ENCODE measurements at regions not wholly inside any gene's neighbourhood (a gene's known extent, or its start where the extent isn't known, plus 50 kb on each side); places are given as distances from the start of the nearest gene placed in this dataset.

DNA sequence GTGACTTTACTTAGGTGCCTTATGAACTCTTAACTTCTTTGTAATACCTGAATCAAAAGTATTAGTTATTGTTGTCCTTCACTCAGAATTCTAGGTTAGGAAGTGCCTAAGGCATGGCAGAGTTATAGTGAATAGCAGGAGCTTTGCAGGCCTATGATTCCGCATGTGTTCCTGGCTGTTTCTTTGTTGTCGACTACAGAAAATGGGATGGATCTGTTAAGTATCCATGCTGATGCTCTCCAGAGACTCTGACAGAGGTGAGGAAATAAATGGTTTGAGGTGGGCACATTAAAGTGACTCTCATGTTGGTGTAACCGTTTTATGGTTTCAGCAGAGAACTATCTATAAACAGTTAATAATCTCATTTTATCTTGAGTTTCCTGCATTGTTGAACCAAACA is 1601.3 kb downstream of the PCDH7 start:
- Histone ChIP-seq H2BK20ac (ENCODE audit: low read depth, low read length, poor library complexity, severe bottlenecking) (no peak overlapping the region), H2AK5ac (ENCODE audit: insufficient read length, low read length) (no peak overlapping the region), H3K79me2 (ENCODE audit: insufficient read depth, low read length) (no peaks in the 10 kb centered on the region), H2BK12ac (ENCODE audit: insufficient read length, low read depth, low read length) (no peak overlapping the region), H3K56ac (ENCODE audit: insufficient read length, low read depth, low read length) (no peak overlapping the region), H4K5ac (ENCODE audit: insufficient read length, low read depth, low read length) (no peak overlapping the region), H3K14ac (ENCODE audit: insufficient read depth, low read length) (no peak overlapping the region), H4K91ac (ENCODE audit: insufficient read length, low read depth, low read length) (no peak overlapping the region), H3K18ac (ENCODE audit: insufficient read length, low read depth, low read length) (no peak overlapping the region), H3K4me2 (ENCODE audit: insufficient read depth, insufficient read length, low read length) (no peak overlapping the region), H2BK120ac (ENCODE audit: low read depth, low read length, poor library complexity, severe bottlenecking) (no peak overlapping the region), H2AFZ (ENCODE audit: low read length) (no peak overlapping the region), H2BK5ac (ENCODE audit: insufficient read length, low read length) (no peak overlapping the region), H3K4me1 (ENCODE audit: insufficient read depth, low read length) (no peaks in the 10 kb centered on the region), H3K27me3 (ENCODE audit: insufficient read depth, low read length) (no peaks in the 10 kb centered on the region), H3K79me1 (ENCODE audit: insufficient read depth, low read depth, low read length, poor library complexity, severe bottlenecking) (no peaks in the 10 kb centered on the region), H3K9me3 (ENCODE audit: control insufficient read depth, low read depth, low read length) (no peaks in the 10 kb centered on the region), H3K23me2 (ENCODE audit: insufficient read length, low read depth, low read length, poor library complexity, severe bottlenecking) (no peaks in the 10 kb centered on the region), H3K9ac (ENCODE audit: extremely low read depth, insufficient read length, low read length) (no peak overlapping the region), H4K8ac (replicated peaks; ENCODE audit: insufficient read length, low read depth, low read length) (no peak overlapping the region), H3T11ph (ENCODE audit: low read length) (no peak overlapping the region), H2BK15ac (ENCODE audit: low read depth, low read length) (no peak overlapping the region), H4K20me1 (ENCODE audit: control insufficient read depth, insufficient read depth, insufficient read length) (no peaks in the 10 kb centered on the region), H3K27ac (ENCODE audit: insufficient read length, low read depth, low read length) (no peak overlapping the region), H3K23ac (ENCODE audit: insufficient read length, low read depth, low read length) (no peak overlapping the region), H3K4ac (ENCODE audit: low read depth, low read length) (no peak overlapping the region)
- H3K27ac Mint-ChIP-seq, result no peak overlapping the region
- peaks cover 0 to 6% (median 0%) of the 10 kb centered on the region in 3 experiments; a peak in 4 of 7 replicates for H3K36me3 Mint-ChIP-seq (ENCODE audit: insufficient read depth in 1 of 3, low read depth in 3 of 3)
- no peak overlapping the region for H3K4me3 Mint-ChIP-seq
- H3K27me3 Mint-ChIP-seq (ENCODE audit: low read depth), result no peaks in the 10 kb centered on the region
- no peak for TF ChIP-seq CTCF (conservative IDR thresholded peaks at IDR 0.05)
- no CpG with 5 or more reads among the region's 3 CpGs for WGBS (ENCODE audit: extremely low coverage, insufficient read length, low lambda C conversion rate)
- no peaks in the 10 kb centered on the region for H3K4me1 Mint-ChIP-seq
- DNase-seq, result no peak
- peaks cover 9 to 20% of the 10 kb centered on the region in 2 experiments for H3K9me3 Mint-ChIP-seq

All from H9 (cell line).